NCI-H748 treated with DMSO at 0.1 percent for 48 hours (cell line): ENCODE measurements at regions not wholly inside any gene's neighbourhood (a gene's known extent, or its start where the extent isn't known, plus 50 kb on each side); places are given as distances from the start of the nearest gene placed in this dataset.
"Not testable (repeated sequence)": the region's sequence is repeated elsewhere in the genome, so short reads cannot be mapped to it uniquely, and the experiment has no call there.

Experiments used
- DNase-seq: peaks from one replicate; lab custom pipeline; 2025; lab: John Stamatoyannopoulos, UW

DNA sequence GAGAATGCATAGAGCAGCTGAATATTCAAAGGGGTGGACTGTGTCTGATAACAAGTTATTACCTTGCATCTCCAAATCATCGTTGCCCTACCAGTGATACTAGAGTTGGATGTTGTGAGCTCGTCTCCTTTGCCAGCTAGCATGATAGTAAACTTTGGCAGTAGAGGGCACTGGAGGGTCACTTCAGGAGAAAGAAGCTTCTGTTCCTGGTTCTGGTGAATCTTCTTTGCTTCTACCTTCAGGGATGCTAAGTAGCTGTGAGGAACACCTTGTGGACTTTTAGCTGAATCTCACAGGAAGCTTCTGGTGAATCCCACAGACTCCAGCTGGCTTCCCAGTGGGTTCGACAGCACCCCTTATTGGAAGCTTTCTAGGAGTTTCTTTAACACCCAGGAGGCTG lies 626.6 kb upstream of the SGCD start:
- DNase-seq, result no peak

- DNase-seq, result no peak
These were observed 615.1 kb upstream of the SGCD start for GRCh38 chr5:155711882-155712281.

GRCh38 chr5:155714435-155714834 lies 612.5 kb upstream of the SGCD start:
- DNase-seq, result not testable (repeated sequence)

DNA sequence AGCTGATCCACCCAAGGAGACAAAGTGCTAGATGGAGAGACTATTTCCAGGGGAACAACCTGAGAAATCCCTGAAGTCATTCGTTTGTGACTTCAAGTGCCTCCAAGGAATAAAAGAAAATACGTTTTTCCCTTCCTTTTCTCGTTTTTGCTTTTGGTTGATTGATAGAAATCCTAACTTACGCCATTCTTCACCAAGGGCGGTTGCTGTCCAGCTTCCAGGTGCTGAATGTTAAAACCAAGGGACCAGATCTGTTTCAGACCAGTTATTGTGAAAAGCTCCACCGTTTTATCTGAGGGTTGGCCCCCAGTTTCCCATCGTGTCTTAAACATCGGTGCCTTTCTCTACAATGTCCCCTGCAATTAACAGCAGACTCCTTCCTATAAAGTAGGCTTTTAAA lies 600.7 kb upstream of the SGCD start:
- no peak for DNase-seq

GRCh38 chr5:155727512-155728145 lies 599.3 kb upstream of the SGCD start:
- DNase-seq, result no peak

DNA sequence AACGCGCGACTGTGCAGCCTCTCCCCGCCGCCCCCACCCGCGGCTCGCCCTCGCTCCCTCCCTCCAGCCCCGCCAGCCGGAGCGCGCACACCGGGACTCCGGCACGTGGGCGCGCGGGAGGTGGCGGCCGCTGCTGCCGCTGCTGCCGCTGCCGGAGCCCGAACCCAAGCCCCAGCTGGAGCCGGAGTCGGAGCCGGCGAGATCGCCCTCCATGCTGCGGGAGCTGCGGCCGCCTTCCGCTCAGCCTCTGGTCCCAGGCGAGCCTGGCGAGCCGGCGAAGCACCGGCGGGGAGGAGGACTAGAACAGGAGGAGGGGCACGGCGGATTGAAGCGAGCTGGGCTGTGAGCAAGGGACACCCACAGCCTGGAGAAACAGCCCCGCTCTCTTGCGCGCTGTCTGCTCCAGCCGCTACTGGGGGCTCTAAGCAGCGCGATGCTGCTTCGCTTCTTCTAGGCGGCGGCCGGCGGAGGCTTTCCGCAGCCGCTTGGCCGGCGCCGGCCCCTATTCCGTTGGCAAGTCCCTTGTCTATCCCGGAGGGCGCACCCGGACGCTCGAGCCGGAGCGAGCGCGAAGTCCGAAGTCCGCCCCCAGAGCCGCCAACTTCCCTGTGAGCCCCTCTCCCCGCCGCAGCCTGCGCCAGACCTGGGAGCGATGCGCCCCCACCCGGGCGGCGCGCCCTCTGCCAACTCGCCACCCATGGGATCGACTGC lies 598.7 kb upstream of the SGCD start:
- peak; percentile 75 for DNase-seq

DNA sequence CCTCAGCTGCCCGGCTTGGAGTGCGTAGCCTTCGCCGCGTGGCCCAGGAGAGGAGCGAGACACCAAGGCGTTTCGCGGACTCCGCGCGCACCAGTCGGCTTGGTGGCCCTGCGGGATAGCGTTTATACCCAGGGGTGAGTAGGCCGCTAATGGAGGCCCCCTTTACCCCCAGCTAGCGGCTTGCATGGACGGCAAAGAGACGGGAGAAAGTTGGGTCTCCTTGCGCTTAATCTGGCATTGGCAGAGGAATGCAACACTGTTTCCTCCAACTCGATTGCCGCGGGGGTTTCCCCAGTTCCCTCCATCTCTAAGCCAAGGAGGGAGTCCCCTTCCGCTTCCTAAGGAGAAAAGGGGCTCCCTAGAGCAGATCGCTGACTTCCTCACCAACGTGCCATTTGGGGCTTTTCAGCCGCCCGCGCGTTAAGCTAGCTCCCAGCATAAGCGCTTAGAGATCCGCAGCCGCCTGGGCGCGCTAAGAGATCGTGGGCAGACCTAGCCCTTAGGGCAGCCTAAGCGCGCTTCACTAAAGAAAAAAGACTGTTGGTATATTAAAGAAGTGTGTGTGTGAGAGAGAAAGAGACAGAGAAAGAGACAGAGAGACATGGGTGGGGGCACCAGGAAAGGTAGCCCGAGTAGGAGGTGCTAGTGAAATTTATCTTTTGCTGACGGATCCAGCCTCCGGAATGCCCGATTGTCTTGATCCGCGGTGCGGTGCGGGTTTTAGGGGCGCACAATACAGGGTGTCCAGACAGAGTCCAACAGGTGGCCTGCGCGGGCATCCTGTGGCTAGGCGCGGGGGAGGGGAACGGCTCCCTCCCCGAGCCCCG lies 597.9 kb upstream of the SGCD start:
- peak; percentile 47 for DNase-seq

DNA sequence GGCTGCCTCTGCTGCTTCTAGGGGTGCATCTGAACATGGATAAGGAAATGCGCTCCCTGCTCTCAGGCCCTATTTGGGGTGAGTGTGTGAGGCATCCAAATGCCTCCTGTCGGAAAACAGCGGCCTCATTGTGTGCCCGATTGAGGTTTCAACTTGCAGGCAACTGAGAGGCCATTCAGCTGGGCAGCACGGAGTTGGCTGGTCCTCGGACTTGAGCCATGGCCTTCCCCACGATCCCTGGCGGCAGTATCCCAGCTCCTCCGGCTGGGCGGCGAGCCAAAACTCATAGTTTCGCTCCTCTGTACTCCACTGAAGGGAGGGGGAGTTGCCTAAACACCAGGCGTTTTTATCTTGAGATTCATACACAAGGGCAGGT lies 597.3 kb upstream of the SGCD start:
- DNase-seq, result peak; percentile 23

GRCh38 chr5:155732587-155733376 lies 594.2 kb upstream of the SGCD start:
- DNase-seq, result no peak

GRCh38 chr5:155733935-155734334 lies 593.0 kb upstream of the SGCD start:
- DNase-seq, result no peak

GRCh38 chr5:155735388-155735787 lies 591.6 kb upstream of the SGCD start:
- peak; percentile 40 for DNase-seq

DNA sequence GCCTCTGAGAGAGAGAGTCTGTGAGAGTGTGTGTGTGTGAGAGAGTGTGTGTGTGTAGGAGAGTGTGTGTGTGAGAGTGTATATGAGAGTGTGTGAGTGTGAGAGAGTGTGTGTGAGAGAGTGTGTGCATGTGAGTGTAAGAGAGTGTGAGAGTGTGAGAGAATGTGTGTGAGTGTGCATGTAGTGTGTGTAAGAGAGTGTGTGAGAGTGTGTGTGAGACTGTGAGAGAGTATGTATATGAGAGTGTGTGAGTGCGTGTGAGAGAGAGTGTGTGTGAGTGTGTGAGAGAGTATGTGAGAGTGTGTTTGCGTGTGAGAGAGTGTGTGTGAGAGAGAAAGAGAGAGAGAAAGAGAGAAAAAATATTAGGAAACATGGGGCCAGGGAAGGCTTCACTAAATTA lies 588.3 kb upstream of the SGCD start:
- DNase-seq, result no peak

- no peak for DNase-seq
These were observed 580.5 kb upstream of the SGCD start for GRCh38 chr5:155746367-155747038.

GRCh38 chr5:155750101-155750500 lies 576.9 kb upstream of the SGCD start:
- DNase-seq, result no peak

DNA sequence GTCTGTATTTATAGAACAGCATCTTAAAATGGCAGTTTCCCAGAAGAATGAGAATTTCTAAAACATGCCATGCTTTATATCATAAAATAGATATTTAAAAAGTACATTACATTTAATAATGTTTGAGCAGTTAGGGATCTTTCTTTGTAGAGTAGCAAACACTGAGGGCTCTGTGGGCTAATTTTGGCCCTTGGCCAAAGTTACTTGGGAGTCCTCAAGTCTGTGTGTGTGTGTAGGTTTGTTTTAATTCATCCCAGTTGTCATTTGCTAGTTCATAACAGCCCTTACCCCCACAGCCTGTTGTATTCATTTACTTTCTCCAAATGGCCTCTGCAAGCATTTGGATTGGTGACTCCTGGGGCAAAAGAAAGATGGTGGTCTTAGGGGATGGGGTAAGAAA lies 576.4 kb upstream of the SGCD start:
- DNase-seq, result no peak

GRCh38 chr5:155753943-155754581 lies 572.9 kb upstream of the SGCD start:
- DNase-seq, result peak; percentile 74

DNA sequence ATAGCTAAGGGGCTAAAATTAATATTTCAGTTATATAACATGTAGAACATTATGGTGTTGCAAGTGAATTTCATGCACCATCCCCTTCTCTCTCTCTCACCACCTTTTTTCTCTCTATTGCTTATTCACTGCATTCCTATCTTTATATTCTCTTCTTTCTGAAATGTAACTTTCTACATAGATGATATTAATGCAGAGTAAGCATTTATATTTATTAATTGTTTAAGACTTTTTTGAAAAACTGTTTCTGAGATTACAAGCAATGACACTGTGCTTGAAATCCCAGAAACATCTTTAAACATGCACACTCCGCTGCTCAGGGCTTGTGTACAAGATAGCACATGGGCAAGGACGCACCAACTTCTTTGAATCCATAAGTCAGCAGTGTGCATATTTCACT lies 567.7 kb upstream of the SGCD start:
- no peak for DNase-seq

DNA sequence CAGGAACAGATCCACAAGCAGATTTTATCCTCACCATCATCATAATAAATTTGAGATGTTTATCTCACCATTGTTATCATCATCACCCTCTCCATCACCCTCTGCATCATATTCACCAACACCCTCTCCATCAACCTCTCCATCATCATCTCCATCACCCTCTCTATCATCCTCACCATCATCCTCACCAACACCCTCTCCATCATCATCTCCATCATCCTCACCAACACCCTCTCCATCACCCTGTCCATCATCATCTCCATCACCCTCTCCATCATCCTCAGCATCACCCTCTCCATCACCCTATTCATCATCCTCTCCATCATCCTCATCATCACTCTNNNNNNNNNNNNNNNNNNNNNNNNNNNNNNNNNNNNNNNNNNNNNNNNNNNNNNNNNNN lies 567.0 kb upstream of the SGCD start:
- DNase-seq, result no peak

- no peak for DNase-seq
These were observed 565.5 kb upstream of the SGCD start for GRCh38 chr5:155761502-155761901.

- DNase-seq, result no peak
These were observed 561.2 kb upstream of the SGCD start for GRCh38 chr5:155765715-155766114.

GRCh38 chr5:155767470-155767869 lies 559.5 kb upstream of the SGCD start:
- no peak for DNase-seq
